SK-N-SH (cell line): ENCODE measurements at regions not wholly inside any gene's neighbourhood (a gene's known extent, or its start where the extent isn't known, plus 50 kb on each side); places are given as distances from the start of the nearest gene placed in this dataset.
A peak's percentile ranks its signal among the peaks of the same experiment; 100 is the strongest.

Experiments used
- CTCF ChIA-PET: fragments of 300-600, 350-600 bp; formaldehyde crosslinking; extraction: SDS; loops from one replicate; lab custom pipeline; 2021; lab: Yijun Ruan, JAX
- POLR2A ChIA-PET: fragments of 350-600 bp; sonication (Branson Sonifier 250); formaldehyde crosslinking; extraction: SDS; loops from one replicate; lab custom pipeline; 2020; ENCODE audit warnings: antibody characterized with exemption, inconsistent platforms; lab: Yijun Ruan, JAX
- DNase-seq: peaks from one replicate; pipeline ENCODE4 v3.0.0; 2012
- H2AFZ ChIP-seq: fragments of 200-600 bp; sonication (generic); 2 replicates; pipeline ENCODE4 v1.8.1; 2016; ENCODE audit warnings: antibody characterized with exemption, mild to moderate bottlenecking, low read depth
- H3F3A ChIP-seq: fragments of 200-600 bp; sonication (generic); replicated peaks from 2 replicates; pipeline ENCODE3; 2016; ENCODE audit warnings: antibody characterized with exemption, mild to moderate bottlenecking; ENCODE audit not compliant: insufficient read depth
- H3K27ac ChIP-seq, 2 experiments: fragments of 200-500 bp in 1 of 2; fragments of 200-600 bp in 1 of 2; sonication (Bioruptor generic) in 1 of 2; sonication (generic), shearing (Covaris generic) in 1 of 2; 2 replicates each; pipeline versions ENCODE4 v1.5.1 to v1.6.1; 2014 to 2016; ENCODE audit warnings: low read depth in 2 of 2, inconsistent platforms in 1 of 2, low read length in 1 of 2, mild to moderate bottlenecking in 1 of 2, mixed read lengths in 1 of 2
- H3K27me3 ChIP-seq: fragments of 200-600 bp; sonication (generic), shearing (Covaris generic); 2 replicates; pipeline ENCODE4 v1.6.1; 2016; ENCODE audit warnings: mixed run types; ENCODE audit not compliant: insufficient read depth
- H3K36me3 ChIP-seq, 2 experiments: fragments of 200-500 bp in 1 of 2; fragments of 200-600 bp in 1 of 2; sonication (Bioruptor generic) in 1 of 2; sonication (generic) in 1 of 2; replicated peaks in 1 of 2; 2 replicates each; pipeline versions ENCODE3 to v1.5.1; 2014 to 2016; ENCODE audit warnings: low read length in 1 of 2, mild to moderate bottlenecking in 1 of 2; ENCODE audit not compliant: insufficient read depth in 2 of 2, control insufficient read depth in 1 of 2
- H3K4me1 ChIP-seq, 2 experiments: fragments of 200-500 bp in 1 of 2; fragments of 200-600 bp in 1 of 2; sonication (Bioruptor generic) in 1 of 2; sonication (generic), shearing (Covaris generic) in 1 of 2; 2 replicates each; pipeline versions ENCODE4 v1.5.1 to v1.6.1; 2014 to 2016; ENCODE audit warnings: low read depth in 1 of 2, low read length in 1 of 2, mixed run types in 1 of 2; ENCODE audit not compliant: insufficient read depth in 2 of 2, control insufficient read depth in 1 of 2
- H3K4me2 ChIP-seq: fragments of 200-600 bp; sonication (generic), shearing (Covaris generic); 2 replicates; pipeline ENCODE4 v1.6.1; 2017; ENCODE audit warnings: mixed run types
- H3K4me3 ChIP-seq, 2 experiments: fragments of 200-500 bp in 1 of 2; fragments of 200-600 bp in 1 of 2; sonication (Bioruptor generic) in 1 of 2; sonication (generic), shearing (Covaris generic) in 1 of 2; 2 replicates each; pipeline versions ENCODE4 v1.5.1 to v1.8.1; 2014 to 2016; ENCODE audit warnings: low read depth in 2 of 2, inconsistent platforms in 1 of 2, low read length in 1 of 2, mild to moderate bottlenecking in 1 of 2, mixed read lengths in 1 of 2, moderate library complexity in 1 of 2
- H3K79me2 ChIP-seq: fragments of 200-600 bp; sonication (generic); 2 replicates; pipeline ENCODE4 v1.8.1; 2017; ENCODE audit warnings: mild to moderate bottlenecking; ENCODE audit not compliant: insufficient read depth
- H3K9ac ChIP-seq: fragments of 200-600 bp; sonication (generic); 2 replicates; pipeline ENCODE4 v1.6.1; 2017; ENCODE audit warnings: mixed run types
- H3K9me2 ChIP-seq: fragments of 200-600 bp; sonication (generic); 2 replicates; pipeline ENCODE4 v1.6.1; 2017; ENCODE audit warnings: mixed run types
- H3K9me3 ChIP-seq: fragments of 200-600 bp; sonication (generic); 2 replicates; pipeline ENCODE4 v1.6.1; 2017; ENCODE audit warnings: mixed run types, mild to moderate bottlenecking, moderate library complexity
- H4K20me1 ChIP-seq: fragments of 200-600 bp; sonication (generic); 2 replicates; pipeline ENCODE4 v1.6.1; 2017; ENCODE audit warnings: mild to moderate bottlenecking, mixed run types; ENCODE audit not compliant: insufficient read depth
- CTCF ChIP-seq: fragments of 200-600 bp; sonication (generic); IDR thresholded peaks from 2 replicates; pipeline ENCODE4 v1.6.1; 2017; ENCODE audit warnings: antibody characterized with exemption, mild to moderate bottlenecking, moderate library complexity
- EZH2phosphoT487 ChIP-seq: fragments of 200-600 bp; sonication (generic); IDR thresholded peaks from 2 replicates; pipeline ENCODE4 v1.6.1; 2017; ENCODE audit warnings: low read depth, mixed run types, mild to moderate bottlenecking, antibody characterized with exemption, moderate library complexity, borderline replicate concordance
- FOSL2 ChIP-seq: IDR thresholded peaks from 2 replicates; pipeline ENCODE4 v1.4.0; 2012; ENCODE audit warnings: low read depth, mild to moderate bottlenecking, moderate library complexity, borderline replicate concordance
- GABPA ChIP-seq: IDR thresholded peaks from 2 replicates; pipeline ENCODE4 v1.4.0; 2012; ENCODE audit warnings: low read depth, mild to moderate bottlenecking
- IRF3 ChIP-seq: fragments of 150-350 bp; IDR thresholded peaks from 2 replicates; pipeline ENCODE4 v1.6.1; 2016; ENCODE audit warnings: mild to moderate bottlenecking, low read depth, low read length
- MEF2A ChIP-seq: IDR thresholded peaks from 2 replicates; pipeline ENCODE4 v1.4.0; 2012; ENCODE audit warnings: low read depth, borderline replicate concordance
- MXI1 ChIP-seq: IDR thresholded peaks from 2 replicates; pipeline ENCODE4 v1.6.1; 2012; ENCODE audit warnings: mild to moderate bottlenecking, low read depth, low read length, improper control_type of control experiment
- PBX3 ChIP-seq: IDR thresholded peaks from 2 replicates; pipeline ENCODE4; 2012
- POLR2AphosphoS5 ChIP-seq: IDR thresholded peaks from 2 replicates; pipeline ENCODE4 v1.6.1; 2012; ENCODE audit warnings: low read depth, low read length
- RCOR1 ChIP-seq: fragments of 150-350 bp; IDR thresholded peaks from 2 replicates; pipeline ENCODE4 v1.6.1; 2017; ENCODE audit warnings: antibody characterized with exemption, low read length
- RFX5 ChIP-seq: IDR thresholded peaks from 2 replicates; pipeline ENCODE4 v1.6.1; 2012; ENCODE audit warnings: mild to moderate bottlenecking, improper control_type of control experiment, low read length
- RXRA ChIP-seq: IDR thresholded peaks from 2 replicates; pipeline ENCODE4 v1.4.0; 2012; ENCODE audit warnings: low read depth, mild to moderate bottlenecking, borderline replicate concordance
- SIN3A ChIP-seq: IDR thresholded peaks from 2 replicates; pipeline ENCODE4 v1.6.1; 2012; ENCODE audit warnings: low read depth, mild to moderate bottlenecking, low read length, moderate library complexity, borderline replicate concordance
- SMC3 ChIP-seq: IDR thresholded peaks from 2 replicates; pipeline ENCODE4 v1.6.1; 2012; ENCODE audit warnings: low read depth, low read length, improper control_type of control experiment
- TAF1 ChIP-seq: IDR thresholded peaks from 2 replicates; pipeline ENCODE4 v1.6.1; 2012; ENCODE audit warnings: low read depth, mild to moderate bottlenecking, low read length, moderate library complexity, borderline replicate concordance
- TEAD4 ChIP-seq: IDR thresholded peaks from 2 replicates; pipeline ENCODE4 v1.4.0; 2012; ENCODE audit warnings: mild to moderate bottlenecking, borderline replicate concordance; ENCODE audit not compliant: insufficient read depth
- USF2 ChIP-seq: fragments of 150-350 bp; IDR thresholded peaks from 2 replicates; pipeline ENCODE4 v1.6.1; 2017; ENCODE audit warnings: antibody characterized with exemption, low read length, low read depth, borderline replicate concordance
- YY1 ChIP-seq: IDR thresholded peaks from 2 replicates; pipeline ENCODE4 v1.4.0; 2012; ENCODE audit warnings: low read depth, mild to moderate bottlenecking
- WGBS: methylation state at CpG from one replicate; pipeline ENCODE4 v1.1.6; 2017; ENCODE audit warnings: low lambda C conversion rate; 5-methylcytosine and 5-hydroxymethylcytosine counted together

GRCh38 chr4:144556636-144557035 is 89.3 kb upstream of the HHIP start:
- Histone ChIP-seq H3K27ac (no peak overlapping the region), H3K4me3 (no peak overlapping the region), H3K36me3 (no peaks in the 10 kb centered on the region), H3K9me3 (no peaks in the 10 kb centered on the region), H3K4me2 (no peak overlapping the region), H3F3A (no peaks in the 10 kb centered on the region), H3K4me1 (no peaks in the 10 kb centered on the region), H3K27me3 (no peaks in the 10 kb centered on the region), H4K20me1 (no peaks in the 10 kb centered on the region), H3K79me2 (no peaks in the 10 kb centered on the region), H3K9me2 (no peaks in the 10 kb centered on the region), H3K9ac (no peak overlapping the region), H2AFZ (no peak overlapping the region)
- no peak for DNase-seq
- ChIA-PET CTCF (no interaction called here), POLR2A (no interaction called here)
- 50% methylated on average over 1 of the region's 1 CpG for WGBS
- no peak for TF ChIP-seq YY1
- no peak for TF ChIP-seq GABPA
- no peak for TF ChIP-seq SIN3A
- no peak for TF ChIP-seq FOSL2
- no peak for TF ChIP-seq MXI1
- TF ChIP-seq RCOR1: no peak
- TF ChIP-seq TEAD4: no peak
- no peak for TF ChIP-seq IRF3
- TF ChIP-seq PBX3: no peak
- no peak for TF ChIP-seq MEF2A
- no peak for TF ChIP-seq EZH2phosphoT487
- TF ChIP-seq USF2: no peak
- no peak for TF ChIP-seq POLR2AphosphoS5
- TF ChIP-seq SMC3: no peak

- Histone ChIP-seq H3K9me3 (no peaks in the 10 kb centered on the region), H3K4me1 (peaks cover 0 to 3% of the 10 kb centered on the region in 2 experiments; a peak in 1 of 4 replicates), H3F3A (no peaks in the 10 kb centered on the region), H3K27ac (no peak overlapping the region), H3K4me2 (no peak overlapping the region), H3K4me3 (no peak overlapping the region), H4K20me1 (no peaks in the 10 kb centered on the region), H3K79me2 (no peaks in the 10 kb centered on the region), H3K27me3 (no peaks in the 10 kb centered on the region), H2AFZ (no peak overlapping the region), H3K36me3 (no peaks in the 10 kb centered on the region), H3K9me2 (no peaks in the 10 kb centered on the region), H3K9ac (no peak overlapping the region)
- no peak for TF ChIP-seq TAF1
- TF ChIP-seq USF2: no peak
- peak; percentile 43 for TF ChIP-seq CTCF
- no peak for TF ChIP-seq RFX5
- no peak for TF ChIP-seq RXRA
- ChIA-PET POLR2A (no interaction called here), CTCF (no interaction called here)
- no peak for DNase-seq
- WGBS: 81% methylated on average over 1 of the region's 1 CpG
These were observed 88.6 kb upstream of the HHIP start for GRCh38 chr4:144557404-144557803.
